Caco-2 (cell line): ENCODE measurements at regions not wholly inside any gene's neighbourhood (a gene's known extent, or its start where the extent isn't known, plus 50 kb on each side); places are given as distances from the start of the nearest gene placed in this dataset.

Experiments used
- BruUV-seq: library from RNA; stranded (reverse); fragments of 400-500 nt; replicated peaks from 2 replicates; lab custom pipeline; 2021; lab: Mats Ljungman, UMichigan
- CTCF ChIA-PET: fragments of 300-600 bp; sonication (Branson Sonifier 250); formaldehyde crosslinking; loops from one replicate; lab custom pipeline; 2022; ENCODE audit warnings: antibody characterized with exemption; lab: Charles Lee
- POLR2A ChIA-PET: fragments of 300-600 bp; sonication (Branson Sonifier 250); formaldehyde crosslinking; loops from one replicate; lab custom pipeline; 2022; ENCODE audit warnings: antibody characterized with exemption; lab: Charles Lee
- DNase-seq, 2 experiments: peaks; one replicate each; pipeline versions ENCODE4 v3.0.0 to v3.0.0-alpha.2; 2020 to 2022
- H3K27me3 ChIP-seq: replicated peaks from 2 replicates; pipeline ENCODE4 v1.6.0; 2011; ENCODE audit warnings: low read length; ENCODE audit not compliant: control insufficient read depth, insufficient read depth
- H3K36me3 ChIP-seq: 2 replicates; pipeline ENCODE4 v1.5.1; 2011; ENCODE audit warnings: low read length; ENCODE audit not compliant: control insufficient read depth, insufficient read depth
- H3K4me1 ChIP-seq: fragments of 250-450 bp; sonication (Bioruptor Pico); 2 replicates; pipeline ENCODE4 v1.5.1; 2020; ENCODE audit warnings: mild to moderate bottlenecking
- H3K4me3 ChIP-seq: 2 replicates; pipeline ENCODE4 v1.5.1; 2011; ENCODE audit warnings: low read depth, mild to moderate bottlenecking, control low read depth, low read length
- H3K9me3 ChIP-seq: fragments of 250-450 bp; sonication (Bioruptor Pico); 2 replicates; pipeline ENCODE4 v1.5.1; 2020; ENCODE audit warnings: mild to moderate bottlenecking, moderate library complexity
- H3K27ac Mint-ChIP-seq: one replicate; pipeline ENCODE4 v1.8.0; 2022; ENCODE audit warnings: mixed read lengths; ENCODE audit not compliant: unreplicated experiment
- H3K27me3 Mint-ChIP-seq: one replicate; pipeline ENCODE4 v1.8.0; 2022; ENCODE audit warnings: mixed read lengths; ENCODE audit not compliant: insufficient read depth, unreplicated experiment
- H3K36me3 Mint-ChIP-seq: one replicate; pipeline ENCODE4 v1.8.0; 2022; ENCODE audit warnings: mild to moderate bottlenecking, mixed read lengths; ENCODE audit not compliant: insufficient read depth, unreplicated experiment
- H3K4me1 Mint-ChIP-seq: one replicate; pipeline ENCODE4 v1.8.0; 2022; ENCODE audit warnings: low read depth, mixed read lengths; ENCODE audit not compliant: unreplicated experiment
- H3K4me3 Mint-ChIP-seq: one replicate; pipeline ENCODE4 v1.8.0; 2022; ENCODE audit warnings: mild to moderate bottlenecking, moderate library complexity, mixed read lengths; ENCODE audit not compliant: unreplicated experiment
- H3K9me3 Mint-ChIP-seq: one replicate; pipeline ENCODE4 v1.8.0; 2022; ENCODE audit warnings: mixed read lengths; ENCODE audit not compliant: unreplicated experiment
- intact Hi-C: fragments of 100-400 bp; cut with micrococcal nuclease; formaldehyde crosslinking; loops from one replicate; pipeline ENCODE4 v1.10.0; 2022; ENCODE audit not compliant: unreplicated experiment
- TF ChIP-seq, protein P1 (sequence below), 2 experiments: fragments of 200-600 bp in 1 of 2; IDR thresholded peaks; 1 replicate in 1 of 2; 2 replicates in 1 of 2; pipeline versions ENCODE4 v1.5.1 to v1.8.0; 2011 to 2022; ENCODE audit warnings: antibody characterized with exemption in 1 of 2, control low read depth in 1 of 2, inconsistent platforms in 1 of 2, low read depth in 1 of 2, low read length in 1 of 2, mild to moderate bottlenecking in 1 of 2, moderate library complexity in 1 of 2; ENCODE audit not compliant: insufficient read depth in 1 of 2, severe bottlenecking in 1 of 2, unreplicated experiment in 1 of 2

DNA sequence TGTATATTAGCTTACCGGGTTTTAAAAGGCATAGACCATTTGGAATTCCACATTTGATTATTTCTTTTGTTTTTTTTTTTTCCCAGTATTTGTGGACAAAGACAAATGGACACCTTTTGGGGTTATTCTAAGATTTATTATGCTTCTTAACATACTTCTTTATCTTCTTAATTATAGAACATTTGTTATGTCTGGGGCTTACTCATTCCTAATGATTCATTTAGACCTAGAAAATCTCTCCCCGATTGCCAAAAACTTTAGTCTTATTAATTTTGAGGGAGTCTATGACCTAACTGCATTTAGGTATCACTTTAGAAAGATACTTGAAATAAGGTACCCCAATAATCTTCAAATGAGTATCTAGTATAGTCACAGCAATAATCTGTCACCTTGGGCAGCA is 170.7 kb upstream of the PREP start:
- no peak for DNase-seq
- Mint-ChIP-seq H3K36me3 (no peaks in the 10 kb centered on the region), H3K4me1 (peaks cover 14% of the 10 kb centered on the region), H3K27me3 (peaks cover 9% of the 10 kb centered on the region), H3K4me3 (no peak overlapping the region), H3K9me3 (no peaks in the 10 kb centered on the region), H3K27ac (no peak overlapping the region)
- TF ChIP-seq, protein P1, sequence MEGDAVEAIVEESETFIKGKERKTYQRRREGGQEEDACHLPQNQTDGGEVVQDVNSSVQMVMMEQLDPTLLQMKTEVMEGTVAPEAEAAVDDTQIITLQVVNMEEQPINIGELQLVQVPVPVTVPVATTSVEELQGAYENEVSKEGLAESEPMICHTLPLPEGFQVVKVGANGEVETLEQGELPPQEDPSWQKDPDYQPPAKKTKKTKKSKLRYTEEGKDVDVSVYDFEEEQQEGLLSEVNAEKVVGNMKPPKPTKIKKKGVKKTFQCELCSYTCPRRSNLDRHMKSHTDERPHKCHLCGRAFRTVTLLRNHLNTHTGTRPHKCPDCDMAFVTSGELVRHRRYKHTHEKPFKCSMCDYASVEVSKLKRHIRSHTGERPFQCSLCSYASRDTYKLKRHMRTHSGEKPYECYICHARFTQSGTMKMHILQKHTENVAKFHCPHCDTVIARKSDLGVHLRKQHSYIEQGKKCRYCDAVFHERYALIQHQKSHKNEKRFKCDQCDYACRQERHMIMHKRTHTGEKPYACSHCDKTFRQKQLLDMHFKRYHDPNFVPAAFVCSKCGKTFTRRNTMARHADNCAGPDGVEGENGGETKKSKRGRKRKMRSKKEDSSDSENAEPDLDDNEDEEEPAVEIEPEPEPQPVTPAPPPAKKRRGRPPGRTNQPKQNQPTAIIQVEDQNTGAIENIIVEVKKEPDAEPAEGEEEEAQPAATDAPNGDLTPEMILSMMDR (IDR thresholded peaks at IDR 0.05; ENCODE audit: insufficient read depth in 1 of 2, low read depth in 1 of 2, low read length in 1 of 2, severe bottlenecking in 1 of 2, unreplicated experiment in 1 of 2), result no peak
- ChIA-PET POLR2A (no interaction called here), CTCF (no interaction called here)
- H3K4me3 ChIP-seq, result no peak overlapping the region
- no TSS peak for BruUV-seq
- H3K9me3 ChIP-seq, result no peaks in the 10 kb centered on the region
- no peaks in the 10 kb centered on the region; the same call in 1 of the 2 replicates for H3K27me3 ChIP-seq
- intact Hi-C loops, result no loop called here
- no peaks in the 10 kb centered on the region for H3K36me3 ChIP-seq
- peaks cover 25% of the 10 kb centered on the region for H3K4me1 ChIP-seq

DNA sequence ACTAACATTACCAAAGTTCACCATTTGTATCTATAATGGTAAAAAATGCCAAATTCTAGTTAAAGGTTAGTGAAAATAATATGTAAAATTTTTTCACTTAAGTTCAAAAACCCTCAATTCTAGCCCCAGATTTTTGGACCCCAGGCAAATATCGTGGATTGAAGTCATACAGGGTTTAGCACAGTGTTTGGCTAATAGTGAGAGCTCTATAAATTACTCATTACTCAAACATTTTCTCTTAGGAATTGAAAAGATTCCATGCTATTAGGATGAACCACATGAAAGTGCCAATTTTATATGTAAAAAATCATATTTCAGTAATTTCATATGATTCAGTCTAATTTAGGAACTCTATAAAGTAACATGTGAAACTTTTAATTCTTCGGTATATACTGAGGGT is 170.3 kb upstream of the PREP start:
- TF ChIP-seq, protein P1 (IDR thresholded peaks at IDR 0.05; ENCODE audit: insufficient read depth in 1 of 2, low read depth in 1 of 2, low read length in 1 of 2, severe bottlenecking in 1 of 2, unreplicated experiment in 1 of 2), result no peak
- H3K36me3 ChIP-seq, result no peaks in the 10 kb centered on the region
- Mint-ChIP-seq H3K4me3 (no peak overlapping the region), H3K4me1 (peaks cover 14% of the 10 kb centered on the region), H3K9me3 (no peaks in the 10 kb centered on the region), H3K27me3 (peaks cover 9% of the 10 kb centered on the region), H3K36me3 (no peaks in the 10 kb centered on the region), H3K27ac (no peak overlapping the region)
- H3K4me3 ChIP-seq, result no peak overlapping the region
- no peak for DNase-seq
- intact Hi-C loops, result no loop called here
- H3K4me1 ChIP-seq, result peaks cover 30% of the 10 kb centered on the region
- ChIA-PET CTCF (no interaction called here), POLR2A (no interaction called here)
- BruUV-seq, result no TSS peak
- H3K27me3 ChIP-seq, result no peaks in the 10 kb centered on the region; the same call in 1 of the 2 replicates
- no peaks in the 10 kb centered on the region for H3K9me3 ChIP-seq

- no peaks in the 10 kb centered on the region for H3K9me3 Mint-ChIP-seq
- intact Hi-C loops, result loop anchor here (1.0 kb wide), 3 partner anchors 54 to 326 kb away; no protein-coding TSS in a partner anchor
- peaks cover 8% of the 10 kb centered on the region for H3K27me3 Mint-ChIP-seq
- H3K4me1 Mint-ChIP-seq, result peaks cover 27% of the 10 kb centered on the region
- no peaks in the 10 kb centered on the region for H3K27me3 ChIP-seq
- TF ChIP-seq, protein P1 (IDR thresholded peaks at IDR 0.05; ENCODE audit: insufficient read depth in 1 of 2, low read depth in 1 of 2, low read length in 1 of 2, severe bottlenecking in 1 of 2, unreplicated experiment in 1 of 2), result no peak
- no peak overlapping the region for H3K27ac Mint-ChIP-seq
- no peaks in the 10 kb centered on the region for H3K36me3 Mint-ChIP-seq
- H3K4me3 ChIP-seq, result no peak overlapping the region
- no TSS peak for BruUV-seq
- no peak for DNase-seq
- CTCF ChIA-PET, result no interaction called here
- POLR2A ChIA-PET, result no interaction called here
- H3K9me3 ChIP-seq, result no peaks in the 10 kb centered on the region
- peaks cover 41% of the 10 kb centered on the region for H3K4me1 ChIP-seq
- H3K4me3 Mint-ChIP-seq, result no peak overlapping the region
- no peaks in the 10 kb centered on the region for H3K36me3 ChIP-seq
Measured at GRCh38 chr6:105570416-105570815, 167.5 kb upstream of the PREP start.
